Liver (tissue), 8 donors: ENCODE measurements at regions not wholly inside any gene's neighbourhood (a gene's known extent, or its start where the extent isn't known, plus 50 kb on each side); places are given as distances from the start of the nearest gene placed in this dataset.

Experiments used
- DNase-seq: peaks from one replicate; pipeline ENCODE4 v3.0.0-alpha.2; 2017; ENCODE audit warnings: low spot score
- H3K27ac ChIP-seq, 2 donors: one replicate each; pipeline ENCODE4 v1.7.0; 2013; ENCODE audit warnings: inconsistent platforms in 2 of 2, low read length in 2 of 2, control low read depth in 1 of 2, low read depth in 1 of 2, mild to moderate bottlenecking in 1 of 2
- H3K27me3 ChIP-seq, 4 donors: one replicate each; pipeline versions ENCODE4 v1.6.1 to v1.7.0; 2013; ENCODE audit warnings: low read length in 3 of 4, inconsistent platforms in 1 of 4, mild to moderate bottlenecking in 1 of 4, moderate library complexity in 1 of 4; ENCODE audit not compliant: control insufficient read depth in 4 of 4, insufficient read depth in 4 of 4
- H3K36me3 ChIP-seq, 4 donors: one replicate each; pipeline versions ENCODE4 v1.6.1 to v1.7.0; 2013; ENCODE audit warnings: low read length in 3 of 4, mild to moderate bottlenecking in 3 of 4, low read depth in 1 of 4, moderate library complexity in 1 of 4; ENCODE audit not compliant: control insufficient read depth in 4 of 4, insufficient read depth in 3 of 4
- H3K4me1 ChIP-seq, 4 donors: one replicate each; pipeline versions ENCODE4 v1.6.1 to v1.7.0; 2013; ENCODE audit warnings: low read length in 3 of 4, mild to moderate bottlenecking in 3 of 4, moderate library complexity in 1 of 4; ENCODE audit not compliant: control insufficient read depth in 4 of 4, insufficient read depth in 4 of 4
- H3K4me3 ChIP-seq, 3 donors: one replicate each; pipeline versions ENCODE4 v1.6.1 to v1.7.0; 2013; ENCODE audit warnings: low read length in 3 of 3, control low read depth in 1 of 3, low read depth in 1 of 3, mild to moderate bottlenecking in 1 of 3
- H3K9ac ChIP-seq, 2 donors: one replicate each; pipeline ENCODE4 v1.7.0; 2013; ENCODE audit warnings: low read length in 2 of 2, mild to moderate bottlenecking in 2 of 2, moderate library complexity in 2 of 2, control low read depth in 1 of 2, low read depth in 1 of 2
- H3K9me3 ChIP-seq, 4 donors: one replicate each; pipeline versions ENCODE4 v1.6.1 to v1.7.0; 2013; ENCODE audit warnings: low read length in 3 of 4; ENCODE audit not compliant: control insufficient read depth in 4 of 4
- ATF3 ChIP-seq: IDR thresholded peaks from 2 replicates; pipeline ENCODE4 v1.6.1; 2016; ENCODE audit warnings: antibody characterized with exemption
- CTCF ChIP-seq: fragments of 150-350 bp; IDR thresholded peaks from 2 replicates; pipeline ENCODE4 v1.5.1; 2017; ENCODE audit warnings: improper control_type of control experiment, low read depth, low read length; ENCODE audit not compliant: missing input control
- EGR1 ChIP-seq, 2 donors: IDR thresholded peaks; 2 replicates each; pipeline ENCODE4 v1.6.1; 2016 to 2018; ENCODE audit warnings: antibody characterized with exemption in 2 of 2, low read depth in 2 of 2
- FOXA1 ChIP-seq: IDR thresholded peaks from 2 replicates; pipeline ENCODE4 v1.6.1; 2016; ENCODE audit warnings: antibody characterized with exemption
- FOXA2 ChIP-seq: IDR thresholded peaks from 2 replicates; pipeline ENCODE4 v1.6.1; 2016; ENCODE audit warnings: antibody characterized with exemption
- GABPA ChIP-seq, 2 donors: IDR thresholded peaks in 1 of 2; conservative IDR thresholded peaks in 1 of 2; 2 replicates each; pipeline ENCODE4 v1.6.1; 2016; ENCODE audit warnings: antibody characterized with exemption in 2 of 2, mild to moderate bottlenecking in 1 of 2, moderate library complexity in 1 of 2
- HNF4A ChIP-seq, 2 donors: conservative IDR thresholded peaks; 2 replicates each; pipeline ENCODE4 v1.6.1; 2016; ENCODE audit warnings: antibody characterized with exemption in 2 of 2, mild to moderate bottlenecking in 2 of 2
- HNF4G ChIP-seq: IDR thresholded peaks from 2 replicates; pipeline ENCODE4 v1.6.1; 2016; ENCODE audit warnings: antibody characterized with exemption
- JUND ChIP-seq, 2 donors: IDR thresholded peaks; 2 replicates each; pipeline ENCODE4 v1.6.1; 2016; ENCODE audit warnings: antibody characterized with exemption in 2 of 2
- MAX ChIP-seq: IDR thresholded peaks from 2 replicates; pipeline ENCODE4 v1.6.1; 2016; ENCODE audit warnings: antibody characterized with exemption
- NR2F2 ChIP-seq: IDR thresholded peaks from 2 replicates; pipeline ENCODE4 v1.6.1; 2016; ENCODE audit warnings: antibody characterized with exemption
- RAD21 ChIP-seq, 2 donors: IDR thresholded peaks; 2 replicates each; pipeline ENCODE4 v1.6.1; 2016; ENCODE audit warnings: antibody characterized with exemption in 2 of 2, mild to moderate bottlenecking in 2 of 2
- REST ChIP-seq: IDR thresholded peaks from 2 replicates; pipeline ENCODE4 v1.6.1; 2016; ENCODE audit warnings: antibody characterized with exemption, mild to moderate bottlenecking
- RXRA ChIP-seq, 2 donors: IDR thresholded peaks; 2 replicates each; pipeline ENCODE4 v1.6.1; 2017 to 2018; ENCODE audit warnings: antibody characterized with exemption in 2 of 2, mild to moderate bottlenecking in 1 of 2
- SP1 ChIP-seq: IDR thresholded peaks from 2 replicates; pipeline ENCODE4 v1.6.1; 2018; ENCODE audit warnings: antibody characterized with exemption, mild to moderate bottlenecking
- TAF1 ChIP-seq: conservative IDR thresholded peaks from 2 replicates; pipeline ENCODE4 v1.6.1; 2016; ENCODE audit warnings: antibody characterized with exemption, mild to moderate bottlenecking
- YY1 ChIP-seq: IDR thresholded peaks from 2 replicates; pipeline ENCODE4 v1.6.1; 2016; ENCODE audit warnings: antibody characterized with exemption, mild to moderate bottlenecking
- ZBTB33 ChIP-seq: IDR thresholded peaks from 2 replicates; pipeline ENCODE4 v1.6.1; 2016; ENCODE audit warnings: antibody characterized with exemption
- WGBS: extraction: QIAGEN DNeasy Blood & Tissue Kit; methylation state at CpG from one replicate; pipeline ENCODE4 v1.1.7; 2013; 5-methylcytosine and 5-hydroxymethylcytosine counted together
- donor health status: healthy.
- donor health status: healthy.
- donor health status: healthy.
- donor health status: healthy.
- donor health status: healthy.

GRCh38 chr5:3278643-3279042 is 317.0 kb upstream of the IRX1 start:
- Histone ChIP-seq H3K9me3 (no peaks in the 10 kb centered on the region), H3K9ac (no peak overlapping the region), H3K4me3 (no peak overlapping the region), H3K4me1 (no peaks in the 10 kb centered on the region), H3K36me3 (no peaks in the 10 kb centered on the region), H3K27me3 (no peaks in the 10 kb centered on the region), H3K27ac (no peak overlapping the region)
- no peak for DNase-seq
- TF ChIP-seq HNF4G (no peak), FOXA2 (no peak), FOXA1 (no peak), GABPA (IDR thresholded peaks at IDR 0.05 in 1 of 2, conservative IDR thresholded peaks at IDR 0.05 in 1 of 2) (no peak), SP1 (no peak), EGR1 (IDR thresholded peaks at IDR 0.05; ENCODE audit: low read depth in 2 of 2) (no peak), ZBTB33 (no peak), NR2F2 (no peak), REST (no peak), MAX (no peak), YY1 (no peak), ATF3 (no peak), TAF1 (no peak), RXRA (IDR thresholded peaks at IDR 0.05) (no peak), CTCF (no peak), RAD21 (IDR thresholded peaks at IDR 0.05) (no peak), HNF4A (conservative IDR thresholded peaks at IDR 0.05) (no peak), JUND (IDR thresholded peaks at IDR 0.05) (no peak)
- 29% methylated on average over 1 of the region's 1 CpG for WGBS
